Ovary (tissue), 3 donors: ENCODE measurements at regions not wholly inside any gene's neighbourhood (a gene's known extent, or its start where the extent isn't known, plus 50 kb on each side); places are given as distances from the start of the nearest gene placed in this dataset.

ENCODE experiments used
- CTCF ChIP-seq, 3 donors: fragments of 450-650 bp in 2 of 3; fragments of 200-600 bp in 1 of 3; IDR thresholded peaks; one replicate each; pipeline versions ENCODE4 v1.5.1 to v1.8.0; 2016 to 2022; ENCODE audit warnings: antibody characterized with exemption in 3 of 3, mild to moderate bottlenecking in 1 of 3
- EP300 ChIP-seq: sonication (generic); formaldehyde crosslinking; IDR thresholded peaks from one replicate; pipeline ENCODE4 v1.6.1; 2017; ENCODE audit warnings: antibody characterized with exemption
- POLR2A ChIP-seq: fragments of 450-650 bp; IDR thresholded peaks from one replicate; pipeline ENCODE4 v1.6.1; 2017; ENCODE audit warnings: antibody characterized with exemption, mild to moderate bottlenecking, moderate library complexity
- donor health status: DM: no; HTN: no; CAD: no.

- TF ChIP-seq CTCF (IDR thresholded peaks at IDR 0.05): no peak
- no peak for TF ChIP-seq POLR2A
- TF ChIP-seq EP300: no peak
These were observed 65.2 kb upstream of the LOC128125822 start for GRCh38 chr6:63507096-63507495.
